SK-N-SH (cell line): ENCODE measurements at regions not wholly inside any gene's neighbourhood (a gene's known extent, or its start where the extent isn't known, plus 50 kb on each side); places are given as distances from the start of the nearest gene placed in this dataset.

ENCODE experiments used
- CTCF ChIA-PET: fragments of 300-600, 350-600 bp; formaldehyde crosslinking; extraction: SDS; loops from one replicate; lab custom pipeline; 2021; lab: Yijun Ruan, JAX
- POLR2A ChIA-PET: fragments of 350-600 bp; sonication (Branson Sonifier 250); formaldehyde crosslinking; extraction: SDS; loops from one replicate; lab custom pipeline; 2020; ENCODE audit warnings: antibody characterized with exemption, inconsistent platforms; lab: Yijun Ruan, JAX
- DNase-seq: peaks from one replicate; pipeline ENCODE4 v3.0.0; 2012
- H2AFZ ChIP-seq: fragments of 200-600 bp; sonication (generic); 2 replicates; pipeline ENCODE4 v1.8.1; 2016; ENCODE audit warnings: antibody characterized with exemption, mild to moderate bottlenecking, low read depth
- H3F3A ChIP-seq: fragments of 200-600 bp; sonication (generic); replicated peaks from 2 replicates; pipeline ENCODE3; 2016; ENCODE audit warnings: antibody characterized with exemption, mild to moderate bottlenecking; ENCODE audit not compliant: insufficient read depth
- H3K27ac ChIP-seq, 2 experiments: fragments of 200-500 bp in 1 of 2; fragments of 200-600 bp in 1 of 2; sonication (Bioruptor generic) in 1 of 2; sonication (generic), shearing (Covaris generic) in 1 of 2; 2 replicates each; pipeline versions ENCODE4 v1.5.1 to v1.6.1; 2014 to 2016; ENCODE audit warnings: low read depth in 2 of 2, inconsistent platforms in 1 of 2, low read length in 1 of 2, mild to moderate bottlenecking in 1 of 2, mixed read lengths in 1 of 2
- H3K27me3 ChIP-seq: fragments of 200-600 bp; sonication (generic), shearing (Covaris generic); 2 replicates; pipeline ENCODE4 v1.6.1; 2016; ENCODE audit warnings: mixed run types; ENCODE audit not compliant: insufficient read depth
- H3K36me3 ChIP-seq, 2 experiments: fragments of 200-500 bp in 1 of 2; fragments of 200-600 bp in 1 of 2; sonication (Bioruptor generic) in 1 of 2; sonication (generic) in 1 of 2; replicated peaks in 1 of 2; 2 replicates each; pipeline versions ENCODE3 to v1.5.1; 2014 to 2016; ENCODE audit warnings: low read length in 1 of 2, mild to moderate bottlenecking in 1 of 2; ENCODE audit not compliant: insufficient read depth in 2 of 2, control insufficient read depth in 1 of 2
- H3K4me1 ChIP-seq, 2 experiments: fragments of 200-500 bp in 1 of 2; fragments of 200-600 bp in 1 of 2; sonication (Bioruptor generic) in 1 of 2; sonication (generic), shearing (Covaris generic) in 1 of 2; 2 replicates each; pipeline versions ENCODE4 v1.5.1 to v1.6.1; 2014 to 2016; ENCODE audit warnings: low read depth in 1 of 2, low read length in 1 of 2, mixed run types in 1 of 2; ENCODE audit not compliant: insufficient read depth in 2 of 2, control insufficient read depth in 1 of 2
- H3K4me2 ChIP-seq: fragments of 200-600 bp; sonication (generic), shearing (Covaris generic); 2 replicates; pipeline ENCODE4 v1.6.1; 2017; ENCODE audit warnings: mixed run types
- H3K4me3 ChIP-seq, 2 experiments: fragments of 200-500 bp in 1 of 2; fragments of 200-600 bp in 1 of 2; sonication (Bioruptor generic) in 1 of 2; sonication (generic), shearing (Covaris generic) in 1 of 2; 2 replicates each; pipeline versions ENCODE4 v1.5.1 to v1.8.1; 2014 to 2016; ENCODE audit warnings: low read depth in 2 of 2, inconsistent platforms in 1 of 2, low read length in 1 of 2, mild to moderate bottlenecking in 1 of 2, mixed read lengths in 1 of 2, moderate library complexity in 1 of 2
- H3K79me2 ChIP-seq: fragments of 200-600 bp; sonication (generic); 2 replicates; pipeline ENCODE4 v1.8.1; 2017; ENCODE audit warnings: mild to moderate bottlenecking; ENCODE audit not compliant: insufficient read depth
- H3K9ac ChIP-seq: fragments of 200-600 bp; sonication (generic); 2 replicates; pipeline ENCODE4 v1.6.1; 2017; ENCODE audit warnings: mixed run types
- H3K9me2 ChIP-seq: fragments of 200-600 bp; sonication (generic); 2 replicates; pipeline ENCODE4 v1.6.1; 2017; ENCODE audit warnings: mixed run types
- H3K9me3 ChIP-seq: fragments of 200-600 bp; sonication (generic); 2 replicates; pipeline ENCODE4 v1.6.1; 2017; ENCODE audit warnings: mixed run types, mild to moderate bottlenecking, moderate library complexity
- H4K20me1 ChIP-seq: fragments of 200-600 bp; sonication (generic); 2 replicates; pipeline ENCODE4 v1.6.1; 2017; ENCODE audit warnings: mild to moderate bottlenecking, mixed run types; ENCODE audit not compliant: insufficient read depth
- EP300 ChIP-seq, 2 experiments: IDR thresholded peaks; 2 replicates each; pipeline versions ENCODE4 v1.4.0 to v1.6.1; 2012; ENCODE audit warnings: borderline replicate concordance in 1 of 2, low read depth in 1 of 2, low read length in 1 of 2
- FOSL2 ChIP-seq: IDR thresholded peaks from 2 replicates; pipeline ENCODE4 v1.4.0; 2012; ENCODE audit warnings: low read depth, mild to moderate bottlenecking, moderate library complexity, borderline replicate concordance
- FOXJ3 ChIP-seq: sonication (generic); formaldehyde crosslinking; IDR thresholded peaks from 2 replicates; pipeline ENCODE4 v1.5.1; 2020; ENCODE audit warnings: mild to moderate bottlenecking, missing genetic modification reagents
- GABPA ChIP-seq: IDR thresholded peaks from 2 replicates; pipeline ENCODE4 v1.4.0; 2012; ENCODE audit warnings: low read depth, mild to moderate bottlenecking
- MEF2A ChIP-seq: IDR thresholded peaks from 2 replicates; pipeline ENCODE4 v1.4.0; 2012; ENCODE audit warnings: low read depth, borderline replicate concordance
- MXI1 ChIP-seq: IDR thresholded peaks from 2 replicates; pipeline ENCODE4 v1.6.1; 2012; ENCODE audit warnings: mild to moderate bottlenecking, low read depth, low read length, improper control_type of control experiment
- NFIC ChIP-seq: IDR thresholded peaks from 2 replicates; pipeline ENCODE4 v1.4.0; 2012; ENCODE audit warnings: borderline replicate concordance
- NRF1 ChIP-seq: IDR thresholded peaks from 2 replicates; pipeline ENCODE4 v1.6.1; 2012; ENCODE audit warnings: low read depth, mild to moderate bottlenecking, low read length
- POLR2AphosphoS5 ChIP-seq: IDR thresholded peaks from 2 replicates; pipeline ENCODE4 v1.6.1; 2012; ENCODE audit warnings: low read depth, low read length
- RFX5 ChIP-seq: IDR thresholded peaks from 2 replicates; pipeline ENCODE4 v1.6.1; 2012; ENCODE audit warnings: mild to moderate bottlenecking, improper control_type of control experiment, low read length
- SMC3 ChIP-seq: IDR thresholded peaks from 2 replicates; pipeline ENCODE4 v1.6.1; 2012; ENCODE audit warnings: low read depth, low read length, improper control_type of control experiment
- TCF12 ChIP-seq: IDR thresholded peaks from 2 replicates; pipeline ENCODE4 v1.4.0; 2012
- YY1 ChIP-seq: IDR thresholded peaks from 2 replicates; pipeline ENCODE4 v1.4.0; 2012; ENCODE audit warnings: low read depth, mild to moderate bottlenecking
- WGBS: methylation state at CpG from one replicate; pipeline ENCODE4 v1.1.6; 2017; ENCODE audit warnings: low lambda C conversion rate; 5-methylcytosine and 5-hydroxymethylcytosine counted together
- TF ChIP-seq, protein P1 (sequence below): fragments of 150-350 bp; IDR thresholded peaks from 2 replicates; pipeline ENCODE4 v1.6.1; 2016; ENCODE audit warnings: mild to moderate bottlenecking, low read depth, low read length
- TF ChIP-seq, protein P2 (sequence below): fragments of 150-350 bp; IDR thresholded peaks from 2 replicates; pipeline ENCODE4 v1.6.1; 2017; ENCODE audit warnings: antibody characterized with exemption, low read length, low read depth, borderline replicate concordance

DNA sequence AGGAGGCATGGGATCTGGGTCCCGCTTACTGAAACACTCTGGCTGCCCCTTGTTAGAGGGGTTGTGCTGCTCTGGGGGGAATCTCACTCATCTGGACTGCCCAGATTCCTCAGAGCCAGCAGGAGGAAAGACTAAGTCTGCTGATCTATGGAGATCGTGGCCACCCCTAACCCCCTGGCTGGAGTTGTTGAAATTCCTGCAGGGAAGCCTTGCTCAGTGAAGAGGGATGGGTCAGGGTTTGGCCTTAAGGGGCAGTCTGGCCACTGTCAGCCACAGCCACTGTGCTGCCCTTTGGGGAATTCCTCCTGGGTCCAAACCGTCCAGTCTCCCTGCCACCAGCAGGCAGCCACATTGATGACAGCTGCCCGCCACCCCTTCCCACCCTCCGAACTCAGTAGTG lies 362.0 kb upstream of the AMOT start:
- CTCF ChIA-PET = no interaction called here
- H3F3A ChIP-seq = no peaks in the 10 kb centered on the region
- H3K9me3 ChIP-seq = no peaks in the 10 kb centered on the region
- H3K9me2 ChIP-seq = no peaks in the 10 kb centered on the region
- H3K9ac ChIP-seq = no peak overlapping the region
- no peaks in the 10 kb centered on the region for H3K4me1 ChIP-seq
- no peak overlapping the region for H3K27ac ChIP-seq
- 20% methylated on average over 1 of the region's 5 CpGs for WGBS
- no peak overlapping the region for H3K4me3 ChIP-seq
- no peak overlapping the region for H3K4me2 ChIP-seq
- POLR2A ChIA-PET = no interaction called here
- H3K27me3 ChIP-seq = no peaks in the 10 kb centered on the region
- H2AFZ ChIP-seq = no peak overlapping the region
- TF ChIP-seq NRF1 = no peak
- TF ChIP-seq, protein P1, sequence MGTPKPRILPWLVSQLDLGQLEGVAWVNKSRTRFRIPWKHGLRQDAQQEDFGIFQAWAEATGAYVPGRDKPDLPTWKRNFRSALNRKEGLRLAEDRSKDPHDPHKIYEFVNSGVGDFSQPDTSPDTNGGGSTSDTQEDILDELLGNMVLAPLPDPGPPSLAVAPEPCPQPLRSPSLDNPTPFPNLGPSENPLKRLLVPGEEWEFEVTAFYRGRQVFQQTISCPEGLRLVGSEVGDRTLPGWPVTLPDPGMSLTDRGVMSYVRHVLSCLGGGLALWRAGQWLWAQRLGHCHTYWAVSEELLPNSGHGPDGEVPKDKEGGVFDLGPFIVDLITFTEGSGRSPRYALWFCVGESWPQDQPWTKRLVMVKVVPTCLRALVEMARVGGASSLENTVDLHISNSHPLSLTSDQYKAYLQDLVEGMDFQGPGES = no peak
- TF ChIP-seq NFIC = no peak
- no peak for TF ChIP-seq MXI1
- no peak for TF ChIP-seq EP300 (IDR thresholded peaks at IDR 0.05; ENCODE audit: borderline replicate concordance in 1 of 2, low read depth in 1 of 2, low read length in 1 of 2)
- no peak for TF ChIP-seq POLR2AphosphoS5
- TF ChIP-seq, protein P2, sequence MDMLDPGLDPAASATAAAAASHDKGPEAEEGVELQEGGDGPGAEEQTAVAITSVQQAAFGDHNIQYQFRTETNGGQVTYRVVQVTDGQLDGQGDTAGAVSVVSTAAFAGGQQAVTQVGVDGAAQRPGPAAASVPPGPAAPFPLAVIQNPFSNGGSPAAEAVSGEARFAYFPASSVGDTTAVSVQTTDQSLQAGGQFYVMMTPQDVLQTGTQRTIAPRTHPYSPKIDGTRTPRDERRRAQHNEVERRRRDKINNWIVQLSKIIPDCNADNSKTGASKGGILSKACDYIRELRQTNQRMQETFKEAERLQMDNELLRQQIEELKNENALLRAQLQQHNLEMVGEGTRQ = no peak
- TF ChIP-seq YY1 = no peak
- no peak for TF ChIP-seq RFX5
- TF ChIP-seq SMC3 = no peak
- no peak for TF ChIP-seq FOSL2
- TF ChIP-seq MEF2A = no peak
- no peak for TF ChIP-seq GABPA
- TF ChIP-seq TCF12 = no peak
- no peaks in the 10 kb centered on the region for H3K79me2 ChIP-seq
- no peaks in the 10 kb centered on the region for H3K36me3 ChIP-seq
- no peaks in the 10 kb centered on the region for H4K20me1 ChIP-seq
- DNase-seq = no peak

DNA sequence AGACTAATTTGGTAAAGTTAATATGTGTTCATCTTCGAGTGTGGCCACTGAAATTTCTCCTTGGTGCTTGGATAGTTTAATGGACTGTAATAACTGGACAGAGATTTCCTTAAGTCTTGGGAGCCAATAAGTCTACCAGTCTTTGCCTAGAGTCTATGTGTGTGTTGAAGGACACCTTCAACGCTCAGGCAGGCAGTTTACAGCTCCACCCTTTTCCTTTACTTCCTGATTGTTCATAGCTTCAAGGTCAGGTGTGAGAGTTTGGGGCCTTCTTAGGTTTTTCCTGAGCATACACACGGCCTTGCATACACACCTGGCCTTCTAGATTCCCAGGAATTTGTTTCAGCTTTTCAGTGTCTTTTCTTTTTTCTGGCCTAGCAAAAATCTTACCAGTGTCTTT lies 355.3 kb upstream of the AMOT start:
- no peak overlapping the region for H3K27ac ChIP-seq
- H3K4me3 ChIP-seq = no peak overlapping the region
- H3K9ac ChIP-seq = no peak overlapping the region
- H3K4me2 ChIP-seq = no peak overlapping the region
- no peaks in the 10 kb centered on the region for H3K27me3 ChIP-seq
- POLR2A ChIA-PET = no interaction called here
- H3K4me1 ChIP-seq = no peaks in the 10 kb centered on the region
- 11% methylated on average over 3 of the region's 3 CpGs for WGBS
- no peaks in the 10 kb centered on the region for H3K9me3 ChIP-seq
- no peak overlapping the region for H2AFZ ChIP-seq
- no peak for DNase-seq
- no peaks in the 10 kb centered on the region for H3K36me3 ChIP-seq
- no peaks in the 10 kb centered on the region for H4K20me1 ChIP-seq
- TF ChIP-seq FOXJ3 (CRISPR knock-in tag) = no peak
- TF ChIP-seq, all 33 proteins: peak for 0
- no peaks in the 10 kb centered on the region for H3K9me2 ChIP-seq
- no peaks in the 10 kb centered on the region for H3K79me2 ChIP-seq
- H3F3A ChIP-seq = no peaks in the 10 kb centered on the region
- CTCF ChIA-PET = no interaction called here
